GM10266 (cell line): ENCODE measurements at regions not wholly inside any gene's neighbourhood (a gene's known extent, or its start where the extent isn't known, plus 50 kb on each side); places are given as distances from the start of the nearest gene placed in this dataset.

Source experiments
- DNase-seq: peaks from one replicate; pipeline ENCODE4 v3.0.0; 2012; ENCODE audit errors: extremely low spot score
- CTCF ChIP-seq: IDR thresholded peaks from 2 replicates; pipeline ENCODE4 v1.5.1; 2012; ENCODE audit warnings: mild to moderate bottlenecking, low read depth; ENCODE audit not compliant: control insufficient read depth, insufficient read depth; ENCODE audit errors: missing control alignments

DNA sequence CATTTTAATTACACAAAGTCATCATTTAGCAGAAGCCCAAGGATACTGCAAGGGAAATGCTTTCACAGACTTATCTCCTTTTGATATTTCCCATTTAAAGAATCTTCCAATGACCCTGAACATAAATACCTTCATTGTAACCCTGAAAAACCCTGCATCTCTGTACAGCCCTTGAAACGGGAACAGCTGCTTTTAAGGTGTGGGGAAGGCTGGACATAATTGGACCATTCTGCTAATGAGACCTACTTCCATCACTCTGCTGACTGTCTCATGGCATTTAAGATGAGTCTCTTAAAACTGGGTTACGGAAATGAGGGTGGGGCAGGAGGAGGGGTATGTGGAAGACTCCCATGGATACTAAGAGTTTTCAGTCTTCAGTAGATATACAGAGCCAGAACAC is 485.8 kb downstream of the BRINP1 start:
- DNase-seq: no peak
- no peak for TF ChIP-seq CTCF

- TF ChIP-seq CTCF: no peak
- DNase-seq: no peak
Measured at GRCh38 chr9:118891213-118891612, 478.0 kb downstream of the BRINP1 start.

DNA sequence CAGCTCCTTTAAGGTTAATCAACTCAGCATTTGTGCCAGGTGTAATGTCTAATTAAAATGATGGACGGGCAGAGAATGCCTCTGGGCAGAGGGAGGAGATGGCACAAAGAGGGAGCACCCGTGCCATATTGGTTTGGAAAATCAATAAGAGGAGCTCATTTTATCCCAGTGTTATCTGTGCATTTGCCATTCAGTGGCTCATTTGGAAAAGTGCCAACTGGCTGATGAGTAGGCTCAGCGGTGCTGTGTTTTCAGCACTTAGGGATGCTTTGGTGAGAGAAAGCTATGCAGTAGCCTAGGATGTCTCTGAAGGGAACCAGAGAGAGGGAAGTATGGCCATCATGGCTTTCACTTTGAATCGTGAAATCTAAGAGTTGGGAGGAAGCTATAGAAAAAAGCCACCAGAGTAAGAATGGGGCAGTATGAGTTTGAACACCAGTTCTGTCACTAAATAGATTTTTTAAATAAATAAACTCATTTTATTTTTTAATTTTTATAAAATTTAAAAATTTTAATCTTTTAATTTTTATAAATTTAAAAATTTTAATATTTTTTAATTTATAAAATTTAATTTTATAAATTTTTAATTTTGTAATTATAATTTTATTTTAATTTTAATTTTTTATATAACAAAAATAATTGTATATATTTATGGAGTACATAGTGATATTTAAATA is 472.8 kb downstream of the BRINP1 start:
- no peak for DNase-seq

GRCh38 chr9:118918180-118918579 is 451.1 kb downstream of the BRINP1 start:
- no peak for DNase-seq
- TF ChIP-seq CTCF: no peak

More for the DNA sequence above, 472.8 kb downstream of the BRINP1 start:
- no peak for TF ChIP-seq CTCF

GRCh38 chr9:118928722-118929121 is 440.5 kb downstream of the BRINP1 start:
- no peak for TF ChIP-seq CTCF
- no peak for DNase-seq

DNA sequence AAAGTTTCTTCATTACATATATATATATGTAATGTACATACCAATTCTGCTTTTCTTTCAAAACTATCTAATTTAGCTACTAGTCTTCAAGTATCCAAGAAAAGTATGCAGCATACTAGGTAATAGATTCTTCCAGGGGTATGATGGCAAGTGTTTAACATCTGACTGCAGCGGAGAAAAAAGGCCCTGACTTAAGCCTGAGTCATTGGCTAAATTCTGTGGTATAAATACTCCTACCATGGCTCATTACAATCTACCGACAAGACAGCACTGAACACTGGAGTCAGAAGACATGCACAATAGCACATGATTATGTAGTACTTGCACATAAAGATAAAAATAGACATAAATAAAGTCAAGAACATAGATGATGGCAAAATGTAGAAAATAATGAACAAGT is 439.9 kb downstream of the BRINP1 start:
- no peak for DNase-seq
- TF ChIP-seq CTCF: no peak

DNA sequence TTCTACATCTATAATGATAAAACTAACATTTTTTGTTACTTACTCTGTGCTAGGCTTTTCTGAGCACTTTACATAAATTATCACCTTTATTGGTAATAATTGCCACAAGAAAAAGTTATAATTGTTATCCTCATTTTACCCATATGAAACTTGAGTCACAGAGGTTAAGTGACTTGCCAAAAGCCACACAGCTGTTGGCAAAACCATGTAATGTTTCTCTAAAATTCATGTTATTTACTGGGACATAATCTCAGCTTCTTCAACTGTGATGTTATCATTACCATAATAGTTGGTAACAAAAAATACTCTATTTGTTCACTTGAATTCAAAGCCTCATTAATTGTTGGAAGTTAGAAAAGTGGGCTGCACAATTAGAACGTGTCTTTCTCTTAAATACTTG is 437.3 kb downstream of the BRINP1 start:
- TF ChIP-seq CTCF: no peak
- DNase-seq: no peak
